Central memory CD4-positive, alpha-beta T cell (primary cell): ENCODE measurements at regions not wholly inside any gene's neighbourhood (a gene's known extent, or its start where the extent isn't known, plus 50 kb on each side); places are given as distances from the start of the nearest gene placed in this dataset.
"Not testable (repeated sequence)": the region's sequence is repeated elsewhere in the genome, so short reads cannot be mapped to it uniquely, and the experiment has no call there.

ENCODE experiments used
- DNase-seq: peaks from one replicate; pipeline ENCODE4 v3.0.0; 2022

DNA sequence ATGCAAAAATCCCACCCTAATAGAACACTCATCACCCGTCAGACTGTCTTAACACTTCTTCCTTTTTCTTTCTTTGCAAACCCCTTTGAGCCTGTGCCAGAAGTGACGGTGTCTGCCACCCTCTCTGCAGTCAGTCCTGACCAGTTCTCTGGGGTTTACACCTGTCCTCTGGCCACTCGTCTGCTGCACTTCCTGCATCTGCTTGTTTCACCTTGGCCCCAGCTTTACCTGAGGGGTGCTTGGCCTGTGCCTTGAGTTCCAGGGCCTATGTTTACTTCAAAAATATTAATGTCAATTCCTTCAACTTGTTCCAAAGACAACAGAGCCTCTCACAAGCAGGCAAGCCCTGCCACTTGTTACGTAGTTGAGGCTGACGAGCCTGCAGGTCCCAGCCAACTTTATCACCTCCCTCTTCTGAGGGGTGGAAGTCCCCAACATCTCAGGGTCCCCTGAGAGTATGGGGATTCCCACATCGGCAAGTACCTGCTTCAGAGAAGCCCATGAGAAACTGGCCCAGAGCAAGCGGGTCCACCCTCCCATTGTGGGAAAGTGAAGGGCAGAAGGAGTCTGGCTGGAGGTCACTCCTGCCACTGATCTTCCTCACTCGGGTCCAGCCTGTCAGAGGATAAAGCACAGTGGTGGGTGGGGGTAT, 205.4 kb downstream of the DAD1 start:
- no peak for DNase-seq

DNA sequence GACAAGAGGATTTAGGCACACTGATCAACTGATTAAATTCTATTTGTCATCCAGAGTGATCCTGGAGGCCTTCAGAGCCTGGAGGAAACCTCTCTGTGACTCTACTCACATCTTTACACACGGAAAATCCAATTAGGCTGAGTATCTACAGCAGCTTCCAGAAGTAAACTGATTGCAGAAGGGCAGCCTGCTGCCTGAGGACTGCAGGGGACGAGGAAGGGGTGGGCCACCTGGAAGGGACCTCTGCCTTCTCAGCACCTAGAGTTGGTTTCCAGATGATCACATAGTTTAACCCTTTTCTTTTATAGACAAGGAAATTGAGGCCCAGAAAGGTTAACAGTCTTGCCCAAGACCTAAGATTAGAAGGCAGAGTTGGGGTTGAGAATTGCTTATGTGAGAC, 206.1 kb downstream of the DAD1 start:
- DNase-seq, result no peak

DNA sequence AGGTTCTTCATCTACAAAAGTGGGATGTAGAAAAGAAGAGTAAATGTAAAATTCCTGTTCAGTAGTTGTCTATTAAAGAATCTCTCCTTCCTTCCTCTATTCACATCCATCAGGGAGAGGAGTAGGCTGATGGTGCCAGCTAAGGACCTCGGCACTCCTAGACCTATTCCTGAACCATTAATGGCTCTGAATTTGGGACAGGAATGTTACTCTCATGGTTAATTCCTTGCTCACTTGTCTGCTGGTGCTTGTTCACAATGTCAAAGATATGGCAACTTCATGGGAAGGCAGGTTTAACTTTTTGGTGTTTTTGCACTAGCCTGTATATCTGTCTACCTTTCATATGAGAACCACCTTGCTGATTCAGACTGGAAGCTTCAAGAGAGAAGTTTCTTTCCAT, 206.6 kb downstream of the DAD1 start:
- DNase-seq, result no peak

DNA sequence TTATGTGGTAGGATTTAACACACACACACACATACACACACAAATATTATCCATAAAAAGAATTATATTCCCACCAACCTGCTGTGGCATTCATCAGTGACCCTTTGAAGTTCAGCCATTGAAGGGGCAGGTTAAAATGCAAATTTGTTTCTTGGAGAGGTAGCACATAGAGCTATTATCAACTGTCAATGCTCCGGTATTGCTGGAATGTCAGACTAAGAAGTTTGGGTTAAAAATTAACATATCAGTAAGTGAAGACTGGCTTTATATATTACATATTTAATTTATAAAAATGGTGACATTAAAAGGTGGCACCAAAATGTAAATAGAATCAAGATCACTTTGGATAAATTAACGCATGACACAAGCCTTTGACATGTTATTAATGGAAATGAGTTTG, 207.3 kb downstream of the DAD1 start:
- no peak for DNase-seq

DNA sequence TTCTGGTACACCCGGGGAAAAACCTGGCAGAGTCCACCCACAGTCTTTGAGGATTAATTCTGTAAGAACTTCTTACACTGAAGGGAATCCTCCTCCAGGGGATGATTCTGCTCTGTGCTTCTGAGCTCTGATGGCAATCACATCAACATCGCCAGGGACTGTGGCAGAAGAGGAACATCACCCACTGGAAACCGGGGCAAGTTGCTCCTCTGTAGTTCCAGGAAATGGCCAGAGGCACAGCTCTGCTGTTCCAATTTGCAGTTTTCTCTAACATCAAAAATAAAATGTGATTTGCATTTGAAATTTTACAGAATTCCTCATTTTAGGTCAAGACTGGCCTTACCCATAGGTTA, 207.6 kb downstream of the DAD1 start:
- DNase-seq, result no peak

DNA sequence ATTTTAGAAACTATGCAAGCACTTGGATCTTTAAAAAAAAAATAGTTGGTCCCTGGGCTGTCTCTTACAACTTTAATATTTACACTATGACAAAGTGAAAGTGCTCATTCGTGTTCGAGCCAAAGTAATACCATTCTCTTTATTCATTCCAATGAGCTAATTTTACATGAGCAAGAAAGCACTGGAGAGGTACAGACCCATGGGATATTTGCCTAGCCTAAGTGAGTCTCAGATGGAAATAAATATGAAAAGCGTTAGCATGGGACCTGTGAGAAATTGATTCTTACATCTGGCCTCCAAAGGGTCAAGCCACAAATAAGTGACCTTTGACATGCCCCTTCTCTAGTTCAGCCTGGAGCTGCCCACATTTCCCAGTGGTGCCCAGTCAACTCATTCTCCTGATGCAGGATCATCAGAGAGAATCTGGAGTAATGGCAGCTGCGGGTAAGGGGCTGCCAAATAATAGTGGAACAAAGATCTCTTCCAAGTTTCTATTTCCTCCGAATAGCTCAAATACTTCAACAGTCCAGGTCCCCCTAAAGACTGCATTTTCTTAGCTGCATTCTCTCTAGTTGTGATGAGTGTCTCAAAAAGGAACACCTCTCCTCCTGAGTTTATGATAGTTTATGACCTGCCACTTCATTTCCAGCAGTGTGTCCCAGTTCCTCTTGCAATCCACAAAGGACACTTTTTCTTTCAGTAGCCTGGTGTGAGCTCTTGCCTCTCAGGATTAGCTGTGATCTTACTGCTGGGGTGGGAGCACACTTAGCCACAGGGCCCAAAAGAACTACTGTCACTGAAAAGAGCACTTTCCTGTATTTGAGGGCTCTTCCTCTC, 208.2 kb downstream of the DAD1 start:
- DNase-seq, result no peak

DNA sequence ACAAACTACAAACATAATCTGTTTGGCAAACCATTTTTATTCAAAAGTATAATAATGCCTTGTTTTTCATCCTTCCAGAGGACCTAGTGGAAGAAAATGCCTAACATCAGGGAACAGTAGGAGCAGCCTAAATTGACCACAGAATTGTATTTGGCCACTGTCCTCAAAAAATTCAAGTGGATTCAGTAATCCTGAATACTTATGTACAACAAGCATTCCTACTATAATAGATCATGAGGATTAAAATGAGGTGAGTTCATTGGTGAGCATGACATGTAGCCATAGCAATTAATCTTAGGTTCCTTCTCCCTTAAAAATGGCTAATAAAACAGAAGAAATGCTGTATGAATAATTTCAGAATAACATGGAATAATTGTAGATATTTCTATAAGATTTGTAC, 209.3 kb downstream of the DAD1 start:
- no peak for DNase-seq

DNA sequence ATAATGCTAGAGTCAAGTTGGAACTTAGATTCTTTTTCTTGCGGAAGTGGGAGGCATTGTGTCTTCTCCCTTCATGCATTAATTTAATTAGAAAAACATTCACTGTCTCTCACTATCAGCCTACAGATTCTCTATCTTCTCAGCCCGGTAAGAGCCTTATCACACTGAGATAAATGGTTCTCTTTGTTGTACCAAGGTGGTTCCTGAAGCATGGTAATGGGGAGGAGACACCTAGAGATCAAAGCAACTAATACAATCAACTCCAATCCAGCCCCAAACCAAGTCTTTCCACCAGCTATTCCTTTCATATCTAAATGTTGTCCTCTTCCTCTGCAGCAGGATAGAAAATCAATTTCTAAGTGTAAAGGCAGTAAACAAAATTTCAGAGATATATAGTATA, 210.8 kb downstream of the DAD1 start:
- DNase-seq, result no peak

DNA sequence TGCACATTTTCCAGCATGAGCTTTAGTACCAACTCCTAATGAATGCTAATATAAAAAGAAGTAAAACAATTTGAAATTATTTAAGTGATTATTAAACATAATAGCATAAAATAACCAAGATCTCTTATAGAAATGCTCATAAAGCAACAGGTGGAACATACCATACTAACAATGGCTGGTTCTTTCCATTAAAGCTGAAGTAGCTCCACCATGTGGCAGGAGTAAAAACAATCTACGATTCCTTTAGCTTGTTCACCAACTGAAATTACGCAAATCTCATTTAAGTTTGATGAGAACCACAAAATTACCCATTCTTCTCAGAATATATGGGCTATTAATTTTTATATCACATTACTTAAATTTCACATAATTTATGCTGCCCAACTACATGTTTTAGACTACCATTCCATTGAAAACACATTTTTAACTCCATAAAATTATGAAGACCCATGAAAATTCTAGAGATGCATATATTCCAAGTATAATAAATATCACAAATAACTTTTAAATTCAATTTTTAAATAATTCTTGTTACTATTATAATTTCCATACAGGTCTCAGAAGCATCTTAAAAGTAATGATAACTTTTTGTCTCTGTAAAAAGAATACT, 213.6 kb downstream of the DAD1 start:
- no peak for DNase-seq

DNA sequence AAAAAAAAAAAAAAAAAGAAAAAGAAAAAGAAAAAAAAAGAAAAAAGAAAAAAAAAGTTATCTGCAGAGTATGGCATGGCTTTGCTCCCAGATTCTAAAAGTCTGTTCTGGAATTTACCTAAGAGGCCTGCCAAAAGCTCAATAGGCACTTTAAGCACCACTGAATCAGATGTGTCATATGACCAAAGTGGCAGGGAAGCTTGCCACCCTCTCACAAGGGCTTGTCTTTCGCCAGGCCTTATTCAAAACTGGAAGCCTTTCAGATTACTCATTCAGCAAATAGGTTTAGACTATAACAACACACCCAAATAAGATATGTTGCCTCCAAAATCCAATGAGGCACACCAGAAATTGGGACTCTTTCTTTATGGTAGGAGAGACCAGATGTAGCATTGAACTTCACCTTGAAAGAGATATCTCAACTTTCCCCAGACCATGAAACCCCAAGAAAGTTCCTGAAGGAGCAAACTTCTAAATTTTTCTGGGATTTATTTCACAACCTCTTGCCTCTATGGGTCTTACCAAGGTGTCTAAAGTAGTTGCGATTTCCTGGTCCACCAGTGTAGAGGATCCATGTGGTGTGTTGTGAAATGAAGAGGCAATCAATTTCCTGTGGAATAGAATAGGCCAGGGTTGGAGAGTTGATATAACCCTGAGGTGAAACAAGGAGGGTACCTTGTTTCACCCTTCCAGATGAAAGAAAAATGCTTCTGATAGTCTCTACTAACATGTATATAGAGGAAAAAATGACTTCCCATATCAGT, 218.8 kb downstream of the DAD1 start:
- DNase-seq, result no peak

DNA sequence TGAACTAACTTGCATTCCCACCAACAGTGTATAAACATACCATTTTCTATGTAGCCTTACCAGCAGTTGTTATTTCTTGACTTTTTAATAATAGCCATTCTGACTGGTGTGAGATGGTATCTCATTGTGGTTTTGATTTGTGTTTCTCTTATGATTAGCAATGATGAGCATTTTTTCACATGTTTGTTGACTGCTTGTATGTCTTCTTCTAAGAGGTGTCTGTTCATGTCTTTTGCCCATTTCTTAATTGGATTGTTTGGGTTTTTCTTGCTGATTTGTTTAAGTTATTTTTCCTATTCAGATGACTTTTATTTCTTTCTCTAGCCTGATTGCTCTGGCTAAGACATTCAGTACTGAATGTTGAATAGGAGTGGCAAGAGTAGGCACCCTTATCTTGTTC, 230.3 kb downstream of the DAD1 start:
- DNase-seq, result no peak

DNA sequence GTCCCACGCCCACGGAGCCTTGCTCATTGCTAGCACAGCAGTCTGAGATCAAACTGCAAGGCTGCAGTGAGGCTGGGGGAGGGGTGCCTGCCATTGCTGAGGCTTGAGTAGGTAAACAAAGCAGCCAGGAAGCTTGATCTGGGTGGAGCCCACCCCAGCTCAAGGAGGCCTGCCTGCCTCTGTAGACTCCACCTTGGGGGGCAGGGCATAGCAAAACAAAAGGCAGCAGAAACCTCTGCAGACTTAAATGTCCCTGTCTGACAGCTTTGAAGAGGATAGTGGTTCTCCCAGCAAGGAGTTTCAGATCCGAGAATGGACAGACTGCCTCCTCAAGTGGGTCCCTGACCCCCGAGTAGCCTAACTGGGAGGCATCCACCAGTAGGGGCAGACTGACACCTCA, 239.7 kb downstream of the DAD1 start:
- DNase-seq, result not testable (repeated sequence)

DNA sequence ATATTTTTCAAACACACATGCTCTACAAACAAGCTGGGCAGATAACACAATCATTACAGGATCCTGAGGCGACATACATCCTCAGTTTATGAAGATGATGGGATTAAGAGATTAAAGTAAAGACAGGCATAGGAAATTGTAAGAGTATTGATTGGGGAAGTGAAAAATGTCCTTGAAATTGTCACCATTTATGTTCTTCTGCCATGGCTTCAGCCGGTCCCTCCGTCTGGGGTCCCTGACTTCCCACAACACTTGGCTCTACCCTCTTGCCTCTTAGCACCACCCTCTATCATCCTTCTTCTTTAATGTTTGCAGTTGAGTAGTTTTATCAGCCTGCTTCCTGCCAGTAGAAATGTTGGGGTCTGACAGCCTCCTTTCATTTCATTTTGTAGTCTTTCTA, 244.4 kb downstream of the DAD1 start:
- no peak for DNase-seq

DNA sequence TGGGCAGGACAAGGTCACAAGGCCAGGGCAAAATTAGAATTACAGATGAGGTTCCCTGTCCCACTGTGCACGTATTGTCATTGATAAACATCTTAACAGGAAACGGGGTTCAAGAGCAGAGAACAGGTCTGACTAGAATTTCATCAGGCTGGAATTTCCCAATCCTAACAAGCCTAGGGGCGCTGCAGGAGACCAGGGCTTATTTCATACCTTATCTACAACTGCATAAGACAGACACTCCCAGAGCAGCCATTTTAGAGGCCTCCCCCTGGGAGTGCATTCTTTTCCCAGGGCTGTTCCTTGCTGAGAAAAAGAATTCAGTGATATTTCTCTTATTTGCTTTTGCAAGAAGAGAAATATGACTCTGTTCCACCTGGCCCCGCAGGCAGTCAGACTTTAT, 244.8 kb downstream of the DAD1 start:
- DNase-seq, result not testable (repeated sequence)

DNA sequence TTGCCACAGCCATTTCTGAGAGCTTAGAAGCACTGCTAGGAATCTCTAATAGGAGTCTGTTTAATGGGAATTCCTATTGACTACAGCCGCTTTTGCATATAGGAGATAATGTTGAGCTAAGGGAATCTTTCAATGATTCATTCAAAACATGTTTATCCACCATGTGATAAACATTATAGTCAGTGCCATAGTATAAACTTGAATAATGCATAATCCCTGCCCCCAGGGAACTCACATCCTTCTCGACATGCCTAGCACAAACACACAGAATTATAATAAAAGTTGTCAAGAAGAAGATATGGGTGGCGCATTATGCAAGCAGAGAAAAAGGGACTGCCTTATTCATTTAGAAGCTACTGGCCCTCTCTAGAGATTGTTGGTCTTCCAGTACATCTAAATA, 248.0 kb downstream of the DAD1 start:
- DNase-seq, result no peak

DNA sequence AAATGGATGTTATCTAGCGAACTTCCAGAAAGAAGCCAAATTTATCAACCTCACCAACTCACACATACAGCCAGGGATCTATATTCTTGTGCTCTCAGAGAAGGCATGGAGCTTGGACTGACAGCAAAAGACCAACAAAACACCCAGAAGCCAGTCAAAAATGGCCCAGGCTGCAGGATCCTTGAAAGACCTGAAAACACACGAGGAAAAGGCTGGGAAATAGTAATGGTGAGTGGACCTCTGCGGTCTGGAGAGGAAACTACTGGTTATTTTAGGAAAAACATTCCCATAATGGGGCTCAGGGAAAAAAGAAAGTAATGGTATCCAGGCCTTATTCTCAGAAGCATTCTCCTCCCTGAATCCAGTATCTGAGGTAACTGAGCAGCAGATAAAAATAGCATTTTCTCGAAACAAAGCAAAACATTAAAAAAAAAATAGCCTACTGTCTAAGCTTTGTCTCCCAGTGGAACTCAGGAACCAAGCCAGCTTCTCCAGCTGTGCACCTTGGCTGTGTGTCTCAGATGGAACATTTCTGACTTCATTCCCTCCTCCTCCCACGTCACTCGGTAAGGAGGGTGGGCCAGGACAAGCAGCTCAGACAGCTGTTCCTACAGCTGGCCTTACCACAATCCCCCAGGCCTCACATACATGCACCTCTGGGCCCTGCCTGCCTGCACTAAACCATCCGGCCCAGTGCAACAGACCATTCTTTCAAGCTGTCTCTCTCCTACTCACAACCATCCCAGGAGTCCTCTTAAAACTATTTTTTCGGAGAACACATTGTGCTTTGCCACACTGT, 249.9 kb downstream of the DAD1 start:
- no peak for DNase-seq

DNA sequence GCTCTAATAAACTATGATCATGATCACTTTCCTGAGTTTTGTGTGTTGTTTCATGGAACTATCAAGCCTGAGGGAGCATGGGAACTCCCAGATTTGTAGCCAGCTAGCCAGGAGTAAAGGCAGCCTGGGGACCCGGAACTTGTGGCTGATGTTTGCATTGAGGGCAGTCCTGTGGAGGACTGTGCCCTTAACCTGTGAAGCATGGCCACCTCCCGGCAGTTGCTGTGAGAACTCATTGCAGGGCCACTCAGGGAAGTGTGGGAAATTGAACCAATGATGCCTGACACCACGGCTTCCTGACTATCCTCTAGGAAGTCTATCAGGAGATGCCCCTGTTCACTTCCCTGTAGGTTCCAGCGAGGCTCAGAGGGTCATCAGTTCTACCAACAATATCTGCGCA, 250.6 kb downstream of the DAD1 start:
- no peak for DNase-seq

DNA sequence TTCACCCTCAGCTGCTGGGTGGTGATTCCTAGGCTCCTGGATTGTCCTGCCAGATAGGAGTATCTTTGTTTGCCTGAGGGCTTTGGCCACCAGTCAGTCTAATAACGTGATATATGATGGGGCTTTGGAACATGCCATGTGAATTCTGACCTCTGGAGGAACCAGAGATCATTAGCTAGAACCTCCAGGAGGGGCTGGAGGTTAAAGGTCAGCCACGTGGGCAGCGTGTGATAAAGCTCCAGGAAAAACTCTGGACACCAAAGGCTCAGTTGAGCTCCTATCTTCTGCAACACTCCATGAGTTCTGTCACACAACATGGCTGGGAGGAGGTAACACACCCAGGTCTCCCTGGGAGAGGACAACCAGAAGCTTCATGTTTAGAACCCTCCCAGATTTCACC, 251.1 kb downstream of the DAD1 start:
- DNase-seq, result no peak

DNA sequence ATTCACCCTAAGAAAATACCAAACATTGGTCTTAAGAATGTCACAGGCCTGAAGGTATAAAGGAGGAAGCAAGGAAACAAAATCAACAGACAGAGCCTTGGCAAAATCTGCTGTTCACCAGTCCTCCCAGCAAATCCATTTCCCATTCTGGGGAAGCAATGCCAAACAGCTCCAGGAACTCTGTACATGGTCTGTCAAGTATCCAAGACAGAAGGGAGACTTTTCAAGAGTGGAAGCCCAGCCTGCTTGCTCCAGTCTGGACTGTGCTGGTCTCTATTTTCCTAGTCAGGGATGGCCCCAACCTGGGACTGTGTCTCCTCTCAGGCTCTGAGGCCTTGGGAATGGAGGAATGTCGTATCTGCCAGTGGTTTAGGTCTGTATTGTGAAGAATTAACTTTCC, 251.5 kb downstream of the DAD1 start:
- no peak for DNase-seq

DNA sequence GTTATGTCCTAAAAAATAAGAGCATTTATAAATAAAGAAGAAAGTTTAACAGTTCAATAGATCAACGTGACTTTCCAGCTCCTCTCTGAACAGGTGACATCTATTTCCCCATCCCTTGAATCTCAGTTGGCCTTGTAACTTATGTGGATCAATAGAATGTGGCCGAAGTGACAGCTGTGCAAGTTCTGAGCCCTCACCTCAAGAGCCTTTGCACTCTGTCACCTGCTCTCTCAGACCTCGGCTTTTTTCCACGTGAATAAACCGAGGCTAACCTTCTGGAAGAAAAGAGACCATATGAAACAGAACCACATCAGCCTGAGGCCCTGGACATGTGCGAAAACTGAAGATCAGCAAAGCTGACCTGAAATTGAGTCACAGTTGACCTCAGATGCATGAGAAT, 253.0 kb downstream of the DAD1 start:
- DNase-seq, result no peak

DNA sequence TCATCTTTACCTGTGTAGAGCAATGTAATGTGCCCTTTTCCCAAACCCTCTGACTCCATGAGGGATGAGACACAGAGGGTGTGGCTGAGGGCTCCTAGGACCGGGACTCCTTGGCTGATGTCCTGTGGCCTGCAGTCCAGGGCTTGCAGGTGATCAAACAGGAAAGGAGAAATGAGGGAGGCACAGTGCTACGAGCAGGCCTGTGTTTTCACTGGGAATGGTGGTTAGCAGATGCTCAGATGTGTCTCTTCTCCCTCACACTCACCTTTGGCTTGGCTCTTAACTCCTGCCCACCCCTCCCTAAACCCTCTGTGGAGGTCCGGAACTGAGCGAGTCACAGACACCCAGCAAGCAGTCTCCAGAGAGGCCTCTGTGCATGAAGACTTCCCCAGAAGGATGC, 254.4 kb downstream of the DAD1 start:
- no peak for DNase-seq

DNA sequence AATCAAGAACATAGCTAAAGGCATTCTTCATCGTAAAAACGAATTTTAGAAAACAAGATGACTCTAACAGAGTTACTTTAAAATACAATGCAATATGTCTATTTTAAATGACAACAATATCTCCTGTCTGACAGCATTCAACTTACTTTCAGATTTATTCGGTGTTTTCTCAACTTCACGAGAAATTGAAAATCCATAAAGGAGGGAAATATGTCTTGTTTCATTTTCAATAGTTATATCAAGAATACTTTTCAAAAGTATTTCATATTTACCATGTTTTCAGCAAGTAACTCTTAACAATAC, 254.8 kb downstream of the DAD1 start:
- no peak for DNase-seq
